Mesenchymal stem cell (in vitro differentiated cells and primary cell): ENCODE measurements at regions not wholly inside any gene's neighbourhood (a gene's known extent, or its start where the extent isn't known, plus 50 kb on each side); places are given as distances from the start of the nearest gene placed in this dataset.

Experiments used
- DNase-seq: peaks from one replicate; pipeline ENCODE4 v3.0.0-alpha.2; 2013
- H2AFZ ChIP-seq: one replicate; pipeline ENCODE4 v1.6.1; 2013; ENCODE audit warnings: low read depth, mild to moderate bottlenecking, control low read depth, inconsistent platforms, low read length, moderate library complexity
- H2AK5ac ChIP-seq: 2 replicates; pipeline ENCODE4 v1.6.1; 2013; ENCODE audit warnings: low read length, moderate library complexity, mild to moderate bottlenecking, inconsistent platforms; ENCODE audit not compliant: severe bottlenecking
- H2BK120ac ChIP-seq: one replicate; pipeline ENCODE4 v1.6.1; 2013; ENCODE audit warnings: low read depth, mild to moderate bottlenecking, inconsistent platforms, low read length, moderate library complexity
- H2BK12ac ChIP-seq, 2 experiments: one replicate each; pipeline ENCODE4 v1.6.1; 2013; ENCODE audit warnings: inconsistent platforms in 2 of 2, low read length in 2 of 2, mild to moderate bottlenecking in 2 of 2, moderate library complexity in 2 of 2, control low read depth in 1 of 2
- H2BK15ac ChIP-seq: one replicate; pipeline ENCODE4 v1.6.1; 2013; ENCODE audit warnings: mild to moderate bottlenecking, low read depth, inconsistent platforms; ENCODE audit not compliant: poor library complexity, severe bottlenecking
- H2BK5ac ChIP-seq: 2 replicates; pipeline ENCODE4 v1.6.1; 2013; ENCODE audit warnings: low read depth, mild to moderate bottlenecking, low read length, control low read depth, inconsistent platforms; ENCODE audit not compliant: poor library complexity, severe bottlenecking
- H3K14ac ChIP-seq, 2 experiments: one replicate each; pipeline ENCODE4 v1.6.1; 2013; ENCODE audit warnings: inconsistent platforms in 2 of 2, low read length in 2 of 2, control low read depth in 1 of 2, mild to moderate bottlenecking in 1 of 2, moderate library complexity in 1 of 2
- H3K18ac ChIP-seq, 2 experiments: one replicate each; pipeline ENCODE4 v1.6.1; 2013; ENCODE audit warnings: inconsistent platforms in 2 of 2, low read length in 2 of 2, control low read depth in 1 of 2, low read depth in 1 of 2, mild to moderate bottlenecking in 1 of 2
- H3K23ac ChIP-seq, 2 experiments: one replicate each; pipeline ENCODE4 v1.6.1; 2013; ENCODE audit warnings: inconsistent platforms in 2 of 2, low read length in 2 of 2, mild to moderate bottlenecking in 2 of 2, moderate library complexity in 2 of 2, control low read depth in 1 of 2
- H3K27ac ChIP-seq: 2 replicates; pipeline ENCODE4 v1.5.1; 2013; ENCODE audit warnings: mild to moderate bottlenecking, moderate library complexity, low read length, control low read depth, inconsistent platforms; ENCODE audit not compliant: poor library complexity, severe bottlenecking
- H3K27me3 ChIP-seq, 2 experiments: 2 replicates each; pipeline versions ENCODE4 v1.6.1 to v1.7.0; 2013; ENCODE audit warnings: low read length in 2 of 2, mild to moderate bottlenecking in 2 of 2, moderate library complexity in 2 of 2, control low read depth in 1 of 2, inconsistent platforms in 1 of 2; ENCODE audit not compliant: control insufficient read depth in 1 of 2, insufficient read depth in 1 of 2
- H3K36me3 ChIP-seq, 2 experiments: 2 replicates each; pipeline versions ENCODE4 v1.6.1 to v1.7.0; 2013; ENCODE audit warnings: low read length in 2 of 2, control low read depth in 1 of 2, inconsistent platforms in 1 of 2, low read depth in 1 of 2, mild to moderate bottlenecking in 1 of 2; ENCODE audit not compliant: insufficient read depth in 2 of 2, control insufficient read depth in 1 of 2
- H3K4ac ChIP-seq, 2 experiments: one replicate each; pipeline ENCODE4 v1.6.1; 2013; ENCODE audit warnings: inconsistent platforms in 2 of 2, low read length in 2 of 2, mild to moderate bottlenecking in 2 of 2, moderate library complexity in 2 of 2, control low read depth in 1 of 2, low read depth in 1 of 2
- H3K4me1 ChIP-seq: 2 replicates; pipeline ENCODE4 v1.6.1; 2013; ENCODE audit warnings: low read depth, low read length, control low read depth; ENCODE audit not compliant: control insufficient read depth, insufficient read depth
- H3K4me2 ChIP-seq: 2 replicates; pipeline ENCODE4 v1.6.1; 2013; ENCODE audit warnings: low read length, mild to moderate bottlenecking, inconsistent platforms; ENCODE audit not compliant: poor library complexity, severe bottlenecking
- H3K4me3 ChIP-seq, 2 experiments: 2 replicates each; pipeline versions ENCODE4 v1.5.1 to v1.7.0; 2013; ENCODE audit warnings: low read length in 2 of 2, mild to moderate bottlenecking in 2 of 2, control low read depth in 1 of 2, low read depth in 1 of 2; ENCODE audit not compliant: insufficient read depth in 1 of 2
- H3K79me1 ChIP-seq: replicated peaks from 2 replicates; pipeline ENCODE4 v1.6.1; 2013; ENCODE audit warnings: mild to moderate bottlenecking, control low read depth, low read length, inconsistent platforms; ENCODE audit not compliant: poor library complexity, severe bottlenecking
- H3K9ac ChIP-seq: 2 replicates; pipeline ENCODE4 v1.7.0; 2013; ENCODE audit warnings: mild to moderate bottlenecking, low read length, moderate library complexity
- H3K9me3 ChIP-seq: 2 replicates; pipeline ENCODE4 v1.7.0; 2013; ENCODE audit warnings: mild to moderate bottlenecking, low read length; ENCODE audit not compliant: control insufficient read depth
- H4K8ac ChIP-seq: one replicate; pipeline ENCODE4 v1.6.1; 2013; ENCODE audit warnings: inconsistent platforms, mild to moderate bottlenecking, low read length, moderate library complexity
- H4K91ac ChIP-seq: one replicate; pipeline ENCODE4 v1.6.1; 2013; ENCODE audit warnings: mild to moderate bottlenecking, low read length, inconsistent platforms
- WGBS: methylation state at CpG from one replicate; pipeline ENCODE4 v1.1.7; 2013; ENCODE audit warnings: mixed read lengths; 5-methylcytosine and 5-hydroxymethylcytosine counted together

GRCh38 chr2:6518361-6518760, 347.3 kb downstream of the CMPK2 start:
- no peak overlapping the region for H3K4me2 ChIP-seq
- no peak overlapping the region for H2AK5ac ChIP-seq
- no peak overlapping the region for H2BK12ac ChIP-seq
- no peak overlapping the region for H4K91ac ChIP-seq
- H3K36me3 ChIP-seq: no peaks in the 10 kb centered on the region
- H3K14ac ChIP-seq: no peak overlapping the region
- H3K18ac ChIP-seq: no peak overlapping the region
- no peak for DNase-seq
- no peak overlapping the region for H2AFZ ChIP-seq
- H3K4me1 ChIP-seq: no peaks in the 10 kb centered on the region
- no peak overlapping the region for H3K23ac ChIP-seq
- H3K9me3 ChIP-seq: no peaks in the 10 kb centered on the region
- whole genome bisulfite sequencing: no CpG with 5 or more reads among the region's 1 CpG
- H3K79me1 ChIP-seq: no peaks in the 10 kb centered on the region
- no peak overlapping the region for H2BK15ac ChIP-seq
- H3K4me3 ChIP-seq: no peak overlapping the region
- H3K27me3 ChIP-seq: no peaks in the 10 kb centered on the region
- no peak overlapping the region for H3K4ac ChIP-seq
- H3K9ac ChIP-seq: no peak overlapping the region
- no peak overlapping the region for H4K8ac ChIP-seq
- H3K27ac ChIP-seq: no peak overlapping the region
- H2BK5ac ChIP-seq: no peak overlapping the region
- no peak overlapping the region for H2BK120ac ChIP-seq

DNA sequence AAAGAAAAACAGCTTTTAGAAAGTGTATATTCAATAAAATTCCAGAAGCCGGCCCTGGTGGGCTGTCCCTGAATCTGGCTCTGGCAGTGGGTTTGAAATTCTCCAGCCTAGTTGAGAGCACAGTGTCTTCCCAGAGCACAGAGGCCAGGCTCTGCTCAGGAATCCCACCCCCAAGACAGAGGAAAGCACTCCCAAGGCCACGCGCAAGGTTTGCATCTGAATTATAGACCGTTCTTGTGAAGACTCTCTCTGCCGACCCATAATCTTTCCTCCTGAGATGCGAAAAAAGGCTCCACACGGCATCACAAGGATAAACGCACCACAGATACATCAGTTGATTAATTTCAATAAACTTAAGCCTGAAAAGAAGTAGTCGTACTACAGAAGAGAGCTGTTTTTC, 342.2 kb downstream of the CMPK2 start:
- no peak overlapping the region for H3K18ac ChIP-seq
- H2BK5ac ChIP-seq: no peak overlapping the region
- H3K14ac ChIP-seq: no peak overlapping the region
- H4K91ac ChIP-seq: no peak overlapping the region
- no peak overlapping the region for H2BK12ac ChIP-seq
- no peak overlapping the region for H3K27ac ChIP-seq
- no peak overlapping the region for H4K8ac ChIP-seq
- 86% methylated on average over 9 of the region's 9 CpGs for WGBS
- no peak overlapping the region for H3K4me3 ChIP-seq
- no peak overlapping the region for H2BK120ac ChIP-seq
- no peak overlapping the region for H3K9ac ChIP-seq
- no peaks in the 10 kb centered on the region for H3K36me3 ChIP-seq
- no peaks in the 10 kb centered on the region for H3K79me1 ChIP-seq
- no peak overlapping the region for H3K23ac ChIP-seq
- peaks cover 4% of the 10 kb centered on the region for H3K4me1 ChIP-seq
- H3K9me3 ChIP-seq: no peaks in the 10 kb centered on the region
- H2AFZ ChIP-seq: no peak overlapping the region
- H3K27me3 ChIP-seq: no peaks in the 10 kb centered on the region
- no peak for DNase-seq
- no peak overlapping the region for H3K4ac ChIP-seq
- no peak overlapping the region for H2BK15ac ChIP-seq
- no peak overlapping the region for H2AK5ac ChIP-seq
- H3K4me2 ChIP-seq: no peak overlapping the region

GRCh38 chr2:6524691-6525474, 340.8 kb downstream of the CMPK2 start:
- Histone ChIP-seq H3K79me1 (no peaks in the 10 kb centered on the region), H3K4ac (no peak overlapping the region), H3K4me3 (no peak overlapping the region), H2BK120ac (no peak overlapping the region), H2AFZ (no peak overlapping the region), H3K9ac (no peak overlapping the region), H3K9me3 (no peaks in the 10 kb centered on the region), H3K14ac (no peak overlapping the region), H4K8ac (no peak overlapping the region), H3K4me1 (peaks cover 4% of the 10 kb centered on the region), H2BK12ac (no peak overlapping the region), H3K27me3 (no peaks in the 10 kb centered on the region), H3K36me3 (no peaks in the 10 kb centered on the region), H3K18ac (no peak overlapping the region), H2BK15ac (no peak overlapping the region), H4K91ac (no peak overlapping the region), H2AK5ac (no peak overlapping the region), H3K23ac (no peak overlapping the region), H3K27ac (no peak overlapping the region), H2BK5ac (no peak overlapping the region), H3K4me2 (peak overlapping the region; percentile 23)
- DNase-seq: peak; percentile 37
- WGBS: 26% methylated on average over 9 of the region's 13 CpGs

- H3K4me3 ChIP-seq: no peak overlapping the region
- H2AK5ac ChIP-seq: no peak overlapping the region
- H3K9me3 ChIP-seq: no peaks in the 10 kb centered on the region
- H2BK15ac ChIP-seq: no peak overlapping the region
- WGBS: 88% methylated on average over 1 of the region's 6 CpGs
- H2BK5ac ChIP-seq: no peak overlapping the region
- no peak overlapping the region for H3K27ac ChIP-seq
- H3K4ac ChIP-seq: no peak overlapping the region
- H4K91ac ChIP-seq: no peak overlapping the region
- H3K9ac ChIP-seq: no peak overlapping the region
- H3K27me3 ChIP-seq: no peaks in the 10 kb centered on the region
- no peak overlapping the region for H3K23ac ChIP-seq
- H2BK12ac ChIP-seq: no peak overlapping the region
- H3K4me1 ChIP-seq: peaks cover 4% of the 10 kb centered on the region
- no peaks in the 10 kb centered on the region for H3K79me1 ChIP-seq
- H3K18ac ChIP-seq: no peak overlapping the region
- no peak overlapping the region for H2BK120ac ChIP-seq
- H3K4me2 ChIP-seq: no peak overlapping the region
- H4K8ac ChIP-seq: no peak overlapping the region
- no peak overlapping the region for H2AFZ ChIP-seq
- no peak for DNase-seq
- H3K14ac ChIP-seq: no peak overlapping the region
- no peaks in the 10 kb centered on the region for H3K36me3 ChIP-seq
Observed at GRCh38 chr2:6525475-6525964, 340.2 kb downstream of the CMPK2 start.
